AG04450 (cell line): ENCODE measurements at regions not wholly inside any gene's neighbourhood (a gene's known extent, or its start where the extent isn't known, plus 50 kb on each side); places are given as distances from the start of the nearest gene placed in this dataset.

Experiments
- CTCF ChIA-PET: fragments of 300-600, 350-600 bp; formaldehyde crosslinking; extraction: SDS; loops from one replicate; lab custom pipeline; 2022; ENCODE audit warnings: antibody characterized with exemption, inconsistent platforms; lab: Charles Lee
- POLR2A ChIA-PET: fragments of 350-600 bp; formaldehyde crosslinking; extraction: SDS; loops from one replicate; lab custom pipeline; 2021; ENCODE audit warnings: antibody characterized with exemption, inconsistent platforms; lab: Yijun Ruan, JAX
- DNase-seq: peaks from one replicate; pipeline ENCODE4 v3.0.0-alpha.2; 2011; ENCODE audit warnings: low read depth, low spot score
- H3K27ac ChIP-seq: one replicate; pipeline ENCODE4 v1.5.1; 2012; ENCODE audit warnings: low read depth, low read length, control low read depth
- H3K27me3 ChIP-seq: one replicate; pipeline ENCODE4 v1.6.0; 2012; ENCODE audit warnings: low read length; ENCODE audit not compliant: control insufficient read depth, insufficient read depth
- H3K4me3 ChIP-seq: 2 replicates; pipeline ENCODE4 v1.5.1; 2011; ENCODE audit warnings: mild to moderate bottlenecking, low read depth, low read length, control low read depth
- H3K9me3 ChIP-seq: 2 replicates; pipeline ENCODE4 v1.5.1; 2012; ENCODE audit warnings: low read length; ENCODE audit not compliant: control insufficient read depth, insufficient read depth
- CTCF ChIP-seq: IDR thresholded peaks from 2 replicates; pipeline ENCODE4 v1.5.1; 2011; ENCODE audit warnings: low read depth, low read length, control low read depth, inconsistent platforms

GRCh38 chr2:186256540-186256939 is 229.5 kb upstream of the ZC3H15 start:
- no peak overlapping the region for H3K4me3 ChIP-seq
- ChIA-PET POLR2A (no interaction called here), CTCF (interaction anchor here (0.9 kb wide), 1 partner anchor 205 kb away, joined by 3 read pairs; no protein-coding TSS in a partner anchor)
- peak; percentile 63 for TF ChIP-seq CTCF
- DNase-seq = no peak
- H3K27ac ChIP-seq = no peak overlapping the region
- H3K9me3 ChIP-seq = no peaks in the 10 kb centered on the region
- no peaks in the 10 kb centered on the region for H3K27me3 ChIP-seq

- TF ChIP-seq CTCF = no peak
- ChIA-PET CTCF (no interaction called here), POLR2A (no interaction called here)
- Histone ChIP-seq H3K27me3 (no peaks in the 10 kb centered on the region), H3K9me3 (no peaks in the 10 kb centered on the region), H3K4me3 (no peak overlapping the region), H3K27ac (no peak overlapping the region)
- no peak for DNase-seq
Observed at GRCh38 chr2:186263673-186264250, 222.3 kb upstream of the ZC3H15 start.

GRCh38 chr2:186269536-186269935 is 216.5 kb upstream of the ZC3H15 start:
- no peaks in the 10 kb centered on the region for H3K27me3 ChIP-seq
- no peak for TF ChIP-seq CTCF
- no peak overlapping the region for H3K4me3 ChIP-seq
- no peaks in the 10 kb centered on the region for H3K9me3 ChIP-seq
- ChIA-PET POLR2A (no interaction called here), CTCF (no interaction called here)
- H3K27ac ChIP-seq = no peak overlapping the region
- no peak for DNase-seq

GRCh38 chr2:186273953-186274352 is 212.1 kb upstream of the ZC3H15 start:
- TF ChIP-seq CTCF = no peak
- CTCF ChIA-PET = no interaction called here
- DNase-seq = no peak
- no peak overlapping the region for H3K4me3 ChIP-seq
- H3K27ac ChIP-seq = no peak overlapping the region
- no peaks in the 10 kb centered on the region for H3K9me3 ChIP-seq
- no peaks in the 10 kb centered on the region for H3K27me3 ChIP-seq
- POLR2A ChIA-PET = no interaction called here

GRCh38 chr2:186274936-186275575 is 211.0 kb upstream of the ZC3H15 start:
- peak; percentile 34 for DNase-seq
- no peak for TF ChIP-seq CTCF
- Histone ChIP-seq H3K27me3 (no peaks in the 10 kb centered on the region), H3K9me3 (no peaks in the 10 kb centered on the region), H3K4me3 (no peak overlapping the region), H3K27ac (peak overlapping the region; percentile 58)
- CTCF ChIA-PET = no interaction called here
- POLR2A ChIA-PET = no interaction called here
